Osteoblast (primary cell): ENCODE measurements at regions not wholly inside any gene's neighbourhood (a gene's known extent, or its start where the extent isn't known, plus 50 kb on each side); places are given as distances from the start of the nearest gene placed in this dataset.

ENCODE experiments used
- DNase-seq: peaks from one replicate; pipeline ENCODE4 v3.0.0; 2011; ENCODE audit warnings: low spot score, mixed read lengths; ENCODE audit not compliant: insufficient read length; ENCODE audit errors: missing footprints
- H2AFZ ChIP-seq: 2 replicates; pipeline ENCODE4 v1.6.0; 2011; ENCODE audit warnings: mild to moderate bottlenecking, low read length
- H3K27ac ChIP-seq: 2 replicates; pipeline ENCODE4 v1.5.1; 2011; ENCODE audit warnings: mild to moderate bottlenecking, low read depth, low read length, moderate library complexity
- H3K27me3 ChIP-seq: 2 replicates; pipeline ENCODE4 v1.6.0; 2012; ENCODE audit warnings: mild to moderate bottlenecking, control low read depth, inconsistent platforms, low read length, moderate library complexity; ENCODE audit not compliant: insufficient read depth
- H3K36me3 ChIP-seq: 2 replicates; pipeline ENCODE4 v1.5.1; 2011; ENCODE audit warnings: mild to moderate bottlenecking, low read length, control low read depth, moderate library complexity; ENCODE audit not compliant: insufficient read depth
- H3K4me1 ChIP-seq: 2 replicates; pipeline ENCODE4 v1.5.1; 2011; ENCODE audit warnings: mild to moderate bottlenecking, low read length, control low read depth, moderate library complexity; ENCODE audit not compliant: insufficient read depth
- H3K4me2 ChIP-seq: 2 replicates; pipeline ENCODE4 v1.6.0; 2011; ENCODE audit warnings: mild to moderate bottlenecking, low read length; ENCODE audit not compliant: insufficient read depth
- H3K4me3 ChIP-seq: fragments of 200-600 bp; sonication (generic); 3 replicates; pipeline ENCODE4 v1.5.1; 2012; ENCODE audit warnings: mild to moderate bottlenecking, low read length, inconsistent platforms; ENCODE audit not compliant: insufficient read depth
- H3K79me2 ChIP-seq: 2 replicates; pipeline ENCODE4 v1.6.0; 2012; ENCODE audit warnings: mild to moderate bottlenecking, low read length, control low read depth, inconsistent platforms; ENCODE audit not compliant: insufficient read depth
- H3K9me3 ChIP-seq: 2 replicates; pipeline ENCODE4 v1.5.1; 2011; ENCODE audit warnings: low read depth, low read length, control low read depth
- H4K20me1 ChIP-seq: 2 replicates; pipeline ENCODE4 v1.6.0; 2012; ENCODE audit warnings: mild to moderate bottlenecking, low read length, control low read depth; ENCODE audit not compliant: insufficient read depth
- TF ChIP-seq, protein P1 (sequence below): IDR thresholded peaks from 2 replicates; pipeline ENCODE4 v1.5.1; 2011; ENCODE audit warnings: mild to moderate bottlenecking, low read depth, low read length, moderate library complexity; ENCODE audit errors: extremely low read depth

DNA sequence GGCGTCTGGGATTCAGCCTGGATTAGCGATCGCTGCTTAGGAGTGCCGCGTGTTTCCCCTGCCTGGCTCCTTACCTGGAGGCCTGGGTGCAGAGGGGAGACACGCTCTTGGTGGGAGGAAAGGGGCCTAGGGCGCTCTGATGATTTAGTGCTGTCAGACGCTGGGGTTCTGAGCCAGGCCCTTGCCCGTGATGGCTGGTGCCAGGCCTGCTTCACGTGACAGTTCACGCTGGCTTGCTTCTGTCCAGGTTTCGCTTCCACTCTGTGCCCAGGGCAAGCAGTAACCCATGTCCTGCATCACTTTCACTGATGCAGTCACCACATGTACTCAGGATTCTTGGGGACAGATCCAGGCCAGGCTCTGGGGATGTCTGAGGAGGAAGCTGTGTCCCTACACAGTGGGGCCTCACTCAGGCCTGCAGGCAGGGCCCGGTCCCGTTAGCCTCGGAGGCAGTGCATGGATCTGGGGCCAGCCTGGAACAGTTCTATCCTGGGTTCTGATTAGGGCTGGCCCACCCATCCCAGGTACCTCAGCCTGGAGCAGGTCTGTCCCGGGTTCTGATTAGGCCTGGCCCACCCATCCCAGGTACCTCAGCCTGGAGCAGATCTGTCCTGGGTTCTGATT, 1220.9 kb downstream of the BRD1 start:
- H3K27me3 ChIP-seq: no peaks in the 10 kb centered on the region
- no peak overlapping the region for H3K4me3 ChIP-seq
- DNase-seq: no peak

DNA sequence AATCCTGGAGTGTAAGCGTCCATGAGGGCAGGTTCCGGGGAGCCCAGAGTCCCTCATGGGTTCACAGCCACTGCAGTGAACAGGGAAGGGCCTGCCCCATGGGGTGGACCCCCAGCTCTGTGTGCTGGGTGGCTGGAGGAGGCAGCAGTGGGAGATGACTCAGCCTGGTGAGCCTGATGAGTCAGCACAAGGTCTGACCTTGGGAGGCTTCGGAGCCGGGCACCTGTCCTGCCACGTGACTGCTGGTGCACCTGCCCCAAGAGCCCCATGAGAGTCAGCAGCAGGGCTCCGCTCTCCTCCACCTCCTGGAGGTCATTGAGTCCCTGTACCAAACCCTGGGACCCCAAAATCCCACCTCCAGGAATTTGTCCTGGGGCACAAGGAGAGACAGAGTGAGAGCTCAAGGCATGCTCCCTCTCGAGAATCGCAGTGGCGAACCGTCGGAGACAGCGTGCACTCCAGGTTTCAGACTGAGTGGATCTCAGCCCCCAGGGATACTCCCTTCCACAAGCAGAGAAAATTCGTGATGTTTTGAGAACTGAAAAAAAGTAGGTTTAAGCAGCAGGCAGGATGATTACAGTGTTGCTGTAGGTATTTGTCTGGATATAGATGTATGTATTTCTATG, 1221.7 kb downstream of the BRD1 start:
- Histone ChIP-seq H4K20me1 (no peaks in the 10 kb centered on the region), H3K27me3 (no peaks in the 10 kb centered on the region), H3K9me3 (peaks cover 6% of the 10 kb centered on the region), H3K27ac (no peak overlapping the region), H3K4me2 (no peak overlapping the region), H2AFZ (no peak overlapping the region), H3K4me1 (no peaks in the 10 kb centered on the region), H3K36me3 (no peaks in the 10 kb centered on the region), H3K79me2 (no peaks in the 10 kb centered on the region), H3K4me3 (no peak overlapping the region)
- no peak for DNase-seq
- TF ChIP-seq, protein P1, sequence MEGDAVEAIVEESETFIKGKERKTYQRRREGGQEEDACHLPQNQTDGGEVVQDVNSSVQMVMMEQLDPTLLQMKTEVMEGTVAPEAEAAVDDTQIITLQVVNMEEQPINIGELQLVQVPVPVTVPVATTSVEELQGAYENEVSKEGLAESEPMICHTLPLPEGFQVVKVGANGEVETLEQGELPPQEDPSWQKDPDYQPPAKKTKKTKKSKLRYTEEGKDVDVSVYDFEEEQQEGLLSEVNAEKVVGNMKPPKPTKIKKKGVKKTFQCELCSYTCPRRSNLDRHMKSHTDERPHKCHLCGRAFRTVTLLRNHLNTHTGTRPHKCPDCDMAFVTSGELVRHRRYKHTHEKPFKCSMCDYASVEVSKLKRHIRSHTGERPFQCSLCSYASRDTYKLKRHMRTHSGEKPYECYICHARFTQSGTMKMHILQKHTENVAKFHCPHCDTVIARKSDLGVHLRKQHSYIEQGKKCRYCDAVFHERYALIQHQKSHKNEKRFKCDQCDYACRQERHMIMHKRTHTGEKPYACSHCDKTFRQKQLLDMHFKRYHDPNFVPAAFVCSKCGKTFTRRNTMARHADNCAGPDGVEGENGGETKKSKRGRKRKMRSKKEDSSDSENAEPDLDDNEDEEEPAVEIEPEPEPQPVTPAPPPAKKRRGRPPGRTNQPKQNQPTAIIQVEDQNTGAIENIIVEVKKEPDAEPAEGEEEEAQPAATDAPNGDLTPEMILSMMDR: no peak

More for the DNA sequence above, 1220.9 kb downstream of the BRD1 start:
- H2AFZ ChIP-seq: no peak overlapping the region
- H3K9me3 ChIP-seq: peaks cover 6% of the 10 kb centered on the region
- H4K20me1 ChIP-seq: no peaks in the 10 kb centered on the region
- TF ChIP-seq, protein P1: no peak
- H3K4me1 ChIP-seq: no peaks in the 10 kb centered on the region
- no peaks in the 10 kb centered on the region for H3K36me3 ChIP-seq
- H3K79me2 ChIP-seq: no peaks in the 10 kb centered on the region
- H3K27ac ChIP-seq: no peak overlapping the region
- H3K4me2 ChIP-seq: no peak overlapping the region

DNA sequence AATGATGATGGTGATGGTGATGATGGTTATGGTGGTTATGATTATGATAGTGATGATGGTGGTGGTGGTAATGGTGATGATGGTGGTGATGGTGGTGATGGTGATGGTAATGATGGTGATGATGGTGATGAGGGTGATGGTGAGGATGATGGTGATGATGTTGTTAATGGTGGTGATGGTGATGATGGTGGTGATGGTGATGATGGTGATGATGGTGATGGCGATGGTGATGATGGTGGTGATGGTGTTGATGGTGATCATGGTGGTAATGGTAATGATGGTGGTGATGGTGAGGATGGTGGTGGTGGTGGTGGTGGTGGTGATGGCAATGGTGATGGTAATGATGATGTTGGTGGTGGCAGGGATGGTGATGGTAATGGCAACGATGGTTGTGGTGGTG, 1222.5 kb downstream of the BRD1 start:
- H3K27ac ChIP-seq: no peak overlapping the region
- H3K9me3 ChIP-seq: peaks cover 6% of the 10 kb centered on the region
- no peaks in the 10 kb centered on the region for H4K20me1 ChIP-seq
- H3K4me1 ChIP-seq: no peaks in the 10 kb centered on the region
- no peak overlapping the region for H3K4me2 ChIP-seq
- DNase-seq: no peak
- no peaks in the 10 kb centered on the region for H3K27me3 ChIP-seq
- TF ChIP-seq, protein P1: no peak
- H3K4me3 ChIP-seq: no peak overlapping the region
- no peaks in the 10 kb centered on the region for H3K36me3 ChIP-seq
- H2AFZ ChIP-seq: no peak overlapping the region
- H3K79me2 ChIP-seq: no peaks in the 10 kb centered on the region

DNA sequence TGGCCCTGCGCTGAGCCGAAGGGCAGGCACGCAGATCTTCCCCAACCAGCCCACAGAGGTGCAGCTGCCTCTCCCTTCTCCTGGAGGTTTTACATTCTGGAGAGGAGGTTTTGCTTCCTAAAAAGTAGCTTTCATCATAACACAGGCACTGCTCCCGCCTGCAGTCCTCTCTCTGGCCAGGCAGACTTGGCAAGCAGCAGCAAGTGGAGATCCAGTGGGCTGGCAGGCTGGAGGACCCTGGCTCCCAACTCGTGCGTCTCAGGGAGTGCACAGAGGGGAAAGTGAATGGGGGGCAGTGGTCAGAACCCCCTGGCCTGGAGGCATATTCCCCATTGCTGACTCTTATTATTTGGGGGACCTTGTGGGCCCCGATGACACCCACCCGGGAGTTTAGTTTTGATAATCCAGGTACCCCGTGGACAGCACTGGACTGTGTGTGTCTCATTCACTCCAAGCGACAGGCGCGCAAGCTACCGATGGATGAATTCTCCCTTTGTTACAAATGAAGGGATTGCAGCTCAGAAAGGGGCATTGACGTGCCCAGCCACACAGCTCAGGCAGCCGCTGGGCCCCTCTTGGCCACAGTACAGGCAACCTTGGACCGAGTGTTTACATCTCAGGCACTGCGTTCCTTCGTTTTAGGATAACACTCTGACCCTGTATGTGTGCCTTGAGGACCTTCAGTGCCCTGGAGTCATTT, 1223.9 kb downstream of the BRD1 start:
- H3K9me3 ChIP-seq: peaks cover 6% of the 10 kb centered on the region
- TF ChIP-seq, protein P1: no peak
- H3K4me2 ChIP-seq: no peak overlapping the region
- no peaks in the 10 kb centered on the region for H4K20me1 ChIP-seq
- H3K27ac ChIP-seq: no peak overlapping the region
- H2AFZ ChIP-seq: no peak overlapping the region
- no peaks in the 10 kb centered on the region for H3K27me3 ChIP-seq
- H3K4me1 ChIP-seq: no peaks in the 10 kb centered on the region
- no peaks in the 10 kb centered on the region for H3K79me2 ChIP-seq
- no peak for DNase-seq
- no peaks in the 10 kb centered on the region for H3K36me3 ChIP-seq
- H3K4me3 ChIP-seq: no peak overlapping the region
